GM10248 (cell line): ENCODE measurements at regions not wholly inside any gene's neighbourhood (a gene's known extent, or its start where the extent isn't known, plus 50 kb on each side); places are given as distances from the start of the nearest gene placed in this dataset.

Experiments used
- CTCF ChIA-PET: fragments of 300-600 bp; sonication (Branson Sonifier 250); formaldehyde crosslinking; extraction: SDS; loops from one replicate; lab custom pipeline; 2021; ENCODE audit warnings: antibody characterized with exemption; lab: Yijun Ruan, JAX
- POLR2A ChIA-PET: fragments of 350-650 bp; sonication (Branson Sonifier 250); formaldehyde crosslinking; extraction: SDS; loops from one replicate; lab custom pipeline; 2020; ENCODE audit warnings: antibody characterized with exemption; lab: Yijun Ruan, JAX
- DNase-seq: peaks from one replicate; pipeline ENCODE4 v3.0.0; 2012; ENCODE audit errors: extremely low spot score
- CTCF ChIP-seq: IDR thresholded peaks from 2 replicates; pipeline ENCODE4 v1.5.1; 2012; ENCODE audit warnings: mild to moderate bottlenecking, low read depth; ENCODE audit errors: extremely low read depth, missing control alignments, control extremely low read depth

DNA sequence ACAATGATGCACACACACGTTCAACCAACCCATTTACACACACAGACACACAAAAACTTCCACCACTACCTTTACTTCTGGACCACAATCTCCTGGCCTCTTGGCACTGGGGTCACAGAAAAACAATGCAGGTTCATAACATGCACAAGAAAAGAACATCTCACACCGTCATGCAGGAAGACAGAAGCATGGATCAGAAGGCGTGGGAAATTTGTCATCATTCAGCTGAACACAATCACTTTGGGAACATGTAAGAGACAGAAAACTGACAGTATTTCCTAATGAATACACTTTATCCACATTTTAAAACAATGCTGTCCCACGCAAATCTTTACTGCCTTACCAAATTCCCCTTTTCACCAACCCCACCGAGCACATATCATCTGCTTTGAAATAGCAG, 501.9 kb upstream of the KLHL29 start:
- no peak for TF ChIP-seq CTCF
- CTCF ChIA-PET = interaction anchor here (1.4 kb wide), 1 partner anchor 11 kb away, joined by 3 read pairs; no protein-coding TSS in a partner anchor
- POLR2A ChIA-PET = no interaction called here
- no peak for DNase-seq

DNA sequence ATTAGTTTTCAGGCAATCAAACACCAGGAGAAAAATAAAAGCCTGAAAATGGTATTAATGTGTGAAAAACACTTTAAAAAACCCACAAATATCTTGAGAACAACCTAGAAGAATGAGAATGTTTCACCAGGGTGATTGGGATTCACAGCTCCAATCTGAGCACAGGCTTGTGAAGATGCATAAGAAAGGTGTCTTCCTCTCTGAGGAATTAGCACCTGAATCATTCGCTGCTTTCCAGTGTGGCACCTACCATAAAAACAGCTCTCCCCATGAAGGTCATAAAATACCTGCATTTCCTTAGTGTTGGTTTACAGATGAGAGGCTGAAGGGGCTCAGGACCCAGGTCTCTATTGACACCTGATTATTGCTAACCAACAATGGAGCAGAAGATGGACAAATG, 499.7 kb upstream of the KLHL29 start:
- no peak for DNase-seq
- CTCF ChIA-PET = no interaction called here
- TF ChIP-seq CTCF = no peak
- POLR2A ChIA-PET = no interaction called here

GRCh38 chr2:22887426-22887825, 497.6 kb upstream of the KLHL29 start:
- TF ChIP-seq CTCF = no peak
- POLR2A ChIA-PET = no interaction called here
- CTCF ChIA-PET = no interaction called here

GRCh38 chr2:22887845-22888244, 497.1 kb upstream of the KLHL29 start:
- CTCF ChIA-PET = no interaction called here
- no peak for TF ChIP-seq CTCF
- POLR2A ChIA-PET = no interaction called here
- DNase-seq = no peak

More at GRCh38 chr2:22887426-22887825, 497.6 kb upstream of the KLHL29 start:
- no peak for DNase-seq

DNA sequence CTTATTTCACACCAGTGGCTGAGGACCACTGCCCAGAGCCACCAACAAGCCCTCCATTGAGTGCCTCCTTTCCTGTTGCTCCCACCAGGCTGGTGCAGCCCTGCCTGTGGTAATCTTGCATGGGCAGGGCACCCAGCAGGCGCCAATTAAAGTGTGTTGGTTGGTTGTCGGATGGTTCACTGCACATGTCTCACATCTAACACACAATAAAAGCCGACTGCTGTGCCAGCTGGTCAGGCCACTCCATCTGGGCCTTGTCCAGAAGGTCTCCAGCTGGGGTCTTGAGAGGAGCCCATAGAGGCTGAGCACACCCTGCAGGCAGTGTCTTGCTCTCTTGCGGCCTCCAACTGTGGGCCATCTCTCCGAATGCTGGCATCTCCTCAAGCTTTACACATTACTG, 494.8 kb upstream of the KLHL29 start:
- TF ChIP-seq CTCF = no peak
- POLR2A ChIA-PET = no interaction called here
- CTCF ChIA-PET = interaction anchor here (1.0 kb wide), 1 partner anchor 11 kb away, joined by 5 read pairs; no protein-coding TSS in a partner anchor
- no peak for DNase-seq

- CTCF ChIA-PET = interaction anchor here (3.1 kb wide), 1 partner anchor 10 kb away, joined by 13 read pairs; no protein-coding TSS in a partner anchor
- no peak for DNase-seq
- no peak for TF ChIP-seq CTCF
- POLR2A ChIA-PET = no interaction called here
These were observed 491.0 kb upstream of the KLHL29 start for GRCh38 chr2:22893761-22894517.
